ENCODE measurements at regions not wholly inside any gene's neighbourhood (a gene's known extent, or its start where the extent isn't known, plus 50 kb on each side); places are given as distances from the start of the nearest gene placed in this dataset.

DNA sequence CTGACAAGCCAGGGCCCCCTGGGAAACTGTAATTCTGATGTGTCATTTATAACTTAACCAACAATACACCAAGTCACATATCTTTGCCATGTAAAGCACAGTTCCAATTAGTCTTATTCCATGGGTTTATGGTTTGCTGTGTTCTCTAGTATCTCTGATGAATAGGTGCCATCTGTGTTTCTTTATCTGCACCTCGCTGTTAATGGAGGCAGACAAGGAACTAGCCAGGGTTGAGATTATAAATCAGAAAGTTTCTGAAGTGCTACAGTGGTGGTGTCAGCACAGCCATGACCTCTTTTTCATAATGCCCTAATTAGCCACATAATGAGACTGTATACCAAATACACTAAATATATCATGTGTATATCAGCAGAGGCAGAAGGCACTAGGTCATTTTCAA is 866.4 kb downstream of the PLOD2 start:
- Mint-ChIP-seq H3K27ac (no peak overlapping the region), H3K36me3 (no peaks in the 10 kb centered on the region), H3K9me3 (peaks cover 0 to 5% (median 2%) of the 10 kb centered on the region in 7 donors), H3K27me3 (ENCODE audit: low read depth in 3 of 3) (no peaks in the 10 kb centered on the region), H3K4me1 (no peaks in the 10 kb centered on the region), H3K4me3 (no peak overlapping the region)
- no peak for DNase-seq
- no peaks in the 10 kb centered on the region for H4K20me1 ChIP-seq (ENCODE audit: insufficient read depth, low read length)
- no peak overlapping the region for H3K9ac ChIP-seq (ENCODE audit: insufficient read depth, low read length, poor library complexity, severe bottlenecking)
- no peaks in the 10 kb centered on the region for H3K36me3 ChIP-seq (replicated peaks in 1 of 2; ENCODE audit: control insufficient read depth in 1 of 2, insufficient read depth in 2 of 2, low read length in 2 of 2)
- H3K4me1 ChIP-seq (ENCODE audit: control insufficient read depth in 1 of 2, insufficient read depth in 2 of 2, low read length in 2 of 2), result no peaks in the 10 kb centered on the region
- no peak overlapping the region for H3K4me2 ChIP-seq (replicated peaks; ENCODE audit: extremely low read depth, low read length, poor library complexity, severe bottlenecking)
- no peaks in the 10 kb centered on the region for H3K79me2 ChIP-seq (ENCODE audit: insufficient read depth, low read length)
- H3K4me3 ChIP-seq (replicated peaks in 1 of 3; ENCODE audit: low read depth in 2 of 3, low read length in 3 of 3), result no peak overlapping the region
- WGBS (ENCODE audit: insufficient coverage), result no CpG with 5 or more reads among the region's 1 CpG
- H3K9me3 ChIP-seq (replicated peaks in 1 of 2; ENCODE audit: control insufficient read depth in 1 of 2, insufficient read depth in 1 of 2, low read length in 2 of 2), result peaks cover 2 to 5% of the 10 kb centered on the region in 2 donors
- no peak for TF ChIP-seq CTCF (IDR thresholded peaks at IDR 0.05)
- intact Hi-C loops (cut with micrococcal nuclease), result no loop called here
- no peak overlapping the region for H2AFZ ChIP-seq (ENCODE audit: insufficient read depth, low read depth, low read length, poor library complexity, severe bottlenecking)
- H3K27ac ChIP-seq (ENCODE audit: low read depth in 1 of 2, low read length in 2 of 2), result no peak overlapping the region
- no peaks in the 10 kb centered on the region for H3K27me3 ChIP-seq (ENCODE audit: control insufficient read depth in 2 of 2, insufficient read depth in 2 of 2, low read length in 2 of 2)

DNA sequence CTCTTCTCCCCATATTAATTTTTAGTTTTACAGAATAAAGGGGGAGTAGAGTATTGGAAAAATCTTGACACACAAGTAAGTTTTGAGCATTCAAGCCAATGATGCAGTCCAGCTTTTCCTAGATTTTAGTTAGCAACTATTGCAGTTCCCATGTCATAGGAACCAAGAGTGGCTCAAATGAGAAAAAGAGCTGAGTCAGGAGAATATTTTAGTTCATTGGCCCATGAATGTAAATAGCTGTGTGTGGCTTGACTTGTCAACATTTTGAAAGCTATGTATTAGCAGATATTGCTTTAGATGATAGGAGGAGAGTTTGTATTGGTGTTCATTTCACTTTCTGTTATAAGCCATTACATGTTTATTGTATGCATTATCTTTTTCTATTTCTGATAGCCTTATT is 853.7 kb downstream of the PLOD2 start:
- Histone ChIP-seq H3K27me3 (ENCODE audit: control insufficient read depth in 2 of 2, insufficient read depth in 2 of 2, low read length in 2 of 2) (no peaks in the 10 kb centered on the region), H3K36me3 (replicated peaks in 1 of 2; ENCODE audit: control insufficient read depth in 1 of 2, insufficient read depth in 2 of 2, low read length in 2 of 2) (no peaks in the 10 kb centered on the region), H3K9me3 (replicated peaks in 1 of 2; ENCODE audit: control insufficient read depth in 1 of 2, insufficient read depth in 1 of 2, low read length in 2 of 2) (peaks cover 0 to 3% of the 10 kb centered on the region in 2 donors), H3K9ac (ENCODE audit: insufficient read depth, low read length, poor library complexity, severe bottlenecking) (no peak overlapping the region), H3K4me3 (replicated peaks in 1 of 3; ENCODE audit: low read depth in 2 of 3, low read length in 3 of 3) (no peak overlapping the region), H3K27ac (ENCODE audit: low read depth in 1 of 2, low read length in 2 of 2) (no peak overlapping the region), H2AFZ (ENCODE audit: insufficient read depth, low read depth, low read length, poor library complexity, severe bottlenecking) (no peak overlapping the region), H3K79me2 (ENCODE audit: insufficient read depth, low read length) (no peaks in the 10 kb centered on the region), H3K4me2 (replicated peaks; ENCODE audit: extremely low read depth, low read length, poor library complexity, severe bottlenecking) (no peak overlapping the region), H4K20me1 (ENCODE audit: insufficient read depth, low read length) (no peaks in the 10 kb centered on the region), H3K4me1 (ENCODE audit: control insufficient read depth in 1 of 2, insufficient read depth in 2 of 2, low read length in 2 of 2) (no peaks in the 10 kb centered on the region)
- intact Hi-C loops (cut with micrococcal nuclease), result no loop called here
- Mint-ChIP-seq H3K27me3 (ENCODE audit: low read depth in 3 of 3) (peaks cover 0 to 1% (median 0%) of the 10 kb centered on the region in 3 donors), H3K4me3 (no peak overlapping the region), H3K27ac (no peak overlapping the region), H3K4me1 (no peaks in the 10 kb centered on the region), H3K9me3 (peaks cover 0 to 6% (median 2%) of the 10 kb centered on the region in 7 donors), H3K36me3 (no peaks in the 10 kb centered on the region)
- no peak for TF ChIP-seq CTCF (IDR thresholded peaks at IDR 0.05)
- DNase-seq, result no peak

All from CD14-positive monocyte (primary cell).